ENCODE measurements at regions not wholly inside any gene's neighbourhood (a gene's known extent, or its start where the extent isn't known, plus 50 kb on each side); places are given as distances from the start of the nearest gene placed in this dataset.

- Histone ChIP-seq H3K9me2 (replicated peaks; ENCODE audit: insufficient read depth, low read length) (no peaks in the 10 kb centered on the region), H4K20me1 (ENCODE audit: low read depth, low read length) (no peaks in the 10 kb centered on the region), H3K27me3 (ENCODE audit: low read length) (no peaks in the 10 kb centered on the region), H3K9me3 (ENCODE audit: insufficient read depth, low read length) (no peaks in the 10 kb centered on the region), H3K27ac (ENCODE audit: low read depth, low read length) (no peak overlapping the region), H3K4me2 (ENCODE audit: low read depth, low read length, poor library complexity, severe bottlenecking) (no peak overlapping the region), H3K4me3 (ENCODE audit: insufficient read depth, low read length, poor library complexity, severe bottlenecking) (no peak overlapping the region), H3K36me3 (ENCODE audit: low read length) (no peaks in the 10 kb centered on the region), H3F3A (ENCODE audit: insufficient read depth) (no peaks in the 10 kb centered on the region), H2AFZ (ENCODE audit: low read depth, low read length, severe bottlenecking) (no peak overlapping the region), H3K79me2 (ENCODE audit: insufficient read depth, low read length) (no peaks in the 10 kb centered on the region), H3K9ac (ENCODE audit: low read length) (no peak overlapping the region)
- no peak for TF ChIP-seq EZH2phosphoT487 (conservative IDR thresholded peaks at IDR 0.05; ENCODE audit: low read length)
Measured at GRCh38 chr2:34126279-34126678, 527.2 kb upstream of the FAM98A start.

- Histone ChIP-seq H3K27ac (ENCODE audit: low read depth, low read length) (no peak overlapping the region), H3K79me2 (ENCODE audit: insufficient read depth, low read length) (no peaks in the 10 kb centered on the region), H3K9ac (ENCODE audit: low read length) (no peak overlapping the region), H3K27me3 (ENCODE audit: low read length) (no peaks in the 10 kb centered on the region), H3K4me2 (ENCODE audit: low read depth, low read length, poor library complexity, severe bottlenecking) (no peak overlapping the region), H3K36me3 (ENCODE audit: low read length) (no peaks in the 10 kb centered on the region), H3K4me3 (ENCODE audit: insufficient read depth, low read length, poor library complexity, severe bottlenecking) (no peak overlapping the region), H3K9me3 (ENCODE audit: insufficient read depth, low read length) (no peaks in the 10 kb centered on the region), H4K20me1 (ENCODE audit: low read depth, low read length) (no peaks in the 10 kb centered on the region), H3K9me2 (replicated peaks; ENCODE audit: insufficient read depth, low read length) (no peaks in the 10 kb centered on the region), H2AFZ (ENCODE audit: low read depth, low read length, severe bottlenecking) (no peak overlapping the region), H3F3A (ENCODE audit: insufficient read depth) (no peaks in the 10 kb centered on the region)
- TF ChIP-seq EZH2phosphoT487 (conservative IDR thresholded peaks at IDR 0.05; ENCODE audit: low read length) (no peak), CTCF (IDR thresholded peaks at IDR 0.05; ENCODE audit: insufficient read depth, low read length, poor library complexity, severe bottlenecking) (no peak)
Measured at GRCh38 chr2:34123996-34124785, 525.1 kb upstream of the FAM98A start.

- Histone ChIP-seq H3F3A (ENCODE audit: insufficient read depth) (no peaks in the 10 kb centered on the region), H4K20me1 (ENCODE audit: low read depth, low read length) (no peaks in the 10 kb centered on the region), H3K79me2 (ENCODE audit: insufficient read depth, low read length) (no peaks in the 10 kb centered on the region), H3K4me2 (ENCODE audit: low read depth, low read length, poor library complexity, severe bottlenecking) (no peak overlapping the region), H3K4me3 (ENCODE audit: insufficient read depth, low read length, poor library complexity, severe bottlenecking) (no peak overlapping the region), H2AFZ (ENCODE audit: low read depth, low read length, severe bottlenecking) (no peak overlapping the region), H3K9me3 (ENCODE audit: insufficient read depth, low read length) (no peaks in the 10 kb centered on the region), H3K36me3 (ENCODE audit: low read length) (no peaks in the 10 kb centered on the region), H3K27ac (ENCODE audit: low read depth, low read length) (no peak overlapping the region), H3K27me3 (ENCODE audit: low read length) (no peaks in the 10 kb centered on the region), H3K9me2 (replicated peaks; ENCODE audit: insufficient read depth, low read length) (no peaks in the 10 kb centered on the region), H3K9ac (ENCODE audit: low read length) (no peak overlapping the region)
- no peak for TF ChIP-seq CTCF (IDR thresholded peaks at IDR 0.05; ENCODE audit: insufficient read depth, low read length, poor library complexity, severe bottlenecking)
- no peak for TF ChIP-seq EZH2phosphoT487 (conservative IDR thresholded peaks at IDR 0.05; ENCODE audit: low read length)
Measured at GRCh38 chr2:34121076-34121475, 522.0 kb upstream of the FAM98A start.

- Histone ChIP-seq H3K9me3 (ENCODE audit: insufficient read depth, low read length) (no peaks in the 10 kb centered on the region), H3F3A (ENCODE audit: insufficient read depth) (no peaks in the 10 kb centered on the region), H3K79me2 (ENCODE audit: insufficient read depth, low read length) (no peaks in the 10 kb centered on the region), H3K9ac (ENCODE audit: low read length) (no peak overlapping the region), H3K4me2 (ENCODE audit: low read depth, low read length, poor library complexity, severe bottlenecking) (no peak overlapping the region), H3K27ac (ENCODE audit: low read depth, low read length) (no peak overlapping the region), H3K4me3 (ENCODE audit: insufficient read depth, low read length, poor library complexity, severe bottlenecking) (no peak overlapping the region), H2AFZ (ENCODE audit: low read depth, low read length, severe bottlenecking) (no peak overlapping the region), H4K20me1 (ENCODE audit: low read depth, low read length) (no peaks in the 10 kb centered on the region), H3K27me3 (ENCODE audit: low read length) (no peaks in the 10 kb centered on the region), H3K36me3 (ENCODE audit: low read length) (no peaks in the 10 kb centered on the region), H3K9me2 (replicated peaks; ENCODE audit: insufficient read depth, low read length) (no peaks in the 10 kb centered on the region)
- TF ChIP-seq EZH2phosphoT487 (conservative IDR thresholded peaks at IDR 0.05; ENCODE audit: low read length) = no peak
- no peak for TF ChIP-seq CTCF (IDR thresholded peaks at IDR 0.05; ENCODE audit: insufficient read depth, low read length, poor library complexity, severe bottlenecking)
Measured at GRCh38 chr2:34115076-34115475, 516.0 kb upstream of the FAM98A start.

Measured in SU-DHL-6 (cell line).